Stimulated activated CD8-positive, alpha-beta memory T cell treated with anti-CD3 and anti-CD28 coated beads, Interleukin-7, amount 100 ng/mL, for 24 hours (primary cell): ENCODE measurements at regions not wholly inside any gene's neighbourhood (a gene's known extent, or its start where the extent isn't known, plus 50 kb on each side); places are given as distances from the start of the nearest gene placed in this dataset.
"Not testable (repeated sequence)": the region's sequence is repeated elsewhere in the genome, so short reads cannot be mapped to it uniquely, and the experiment has no call there.

Experiments used
- DNase-seq: peaks from one replicate; pipeline ENCODE4 v3.0.0-alpha.2; 2020; ENCODE audit warnings: low read depth

- DNase-seq, result no peak
These were observed 676.4 kb upstream of the ANKRD30A start for GRCh38 chr10:36448760-36449691.

- DNase-seq, result no peak
These were observed 678.5 kb upstream of the ANKRD30A start for GRCh38 chr10:36446881-36447280.

- no peak for DNase-seq
These were observed 682.2 kb upstream of the ANKRD30A start for GRCh38 chr10:36443233-36443632.

- DNase-seq, result no peak
These were observed 683.8 kb upstream of the ANKRD30A start for GRCh38 chr10:36441557-36441956.

- no peak for DNase-seq
These were observed 684.9 kb upstream of the ANKRD30A start for GRCh38 chr10:36440539-36440938.

- DNase-seq, result no peak
These were observed 688.0 kb upstream of the ANKRD30A start for GRCh38 chr10:36437367-36437766.

- no peak for DNase-seq
These were observed 696.9 kb upstream of the ANKRD30A start for GRCh38 chr10:36428507-36428906.

GRCh38 chr10:36425131-36425797 lies 700.1 kb upstream of the ANKRD30A start:
- no peak for DNase-seq

- no peak for DNase-seq
These were observed 700.9 kb upstream of the ANKRD30A start for GRCh38 chr10:36424502-36424901.

GRCh38 chr10:36423821-36424248 lies 701.6 kb upstream of the ANKRD30A start:
- no peak for DNase-seq

- no peak for DNase-seq
These were observed 703.4 kb upstream of the ANKRD30A start for GRCh38 chr10:36421992-36422391.

- no peak for DNase-seq
These were observed 708.9 kb upstream of the ANKRD30A start for GRCh38 chr10:36416513-36416912.

GRCh38 chr10:36412942-36413341 lies 712.5 kb upstream of the ANKRD30A start:
- no peak for DNase-seq

- not testable (repeated sequence) for DNase-seq
These were observed 725.2 kb upstream of the ANKRD30A start for GRCh38 chr10:36400238-36400637.

- no peak for DNase-seq
These were observed 731.6 kb upstream of the ANKRD30A start for GRCh38 chr10:36393801-36394200.

GRCh38 chr10:36391405-36391804 lies 734.0 kb upstream of the ANKRD30A start:
- no peak for DNase-seq

- DNase-seq, result no peak
These were observed 735.2 kb upstream of the ANKRD30A start for GRCh38 chr10:36390221-36390620.

GRCh38 chr10:36388166-36388565 lies 737.2 kb upstream of the ANKRD30A start:
- no peak for DNase-seq

GRCh38 chr10:36385693-36386092 lies 739.7 kb upstream of the ANKRD30A start:
- no peak for DNase-seq

GRCh38 chr10:36383349-36383748 lies 741.3 kb upstream of the FZD8 start:
- DNase-seq, result no peak

GRCh38 chr10:36381748-36382147 lies 739.7 kb upstream of the FZD8 start:
- no peak for DNase-seq

GRCh38 chr10:36380538-36380937 lies 738.4 kb upstream of the FZD8 start:
- DNase-seq, result no peak

GRCh38 chr10:36375107-36375506 lies 733.0 kb upstream of the FZD8 start:
- DNase-seq, result no peak
